WTC11 (cell line): ENCODE measurements at regions not wholly inside any gene's neighbourhood (a gene's known extent, or its start where the extent isn't known, plus 50 kb on each side); places are given as distances from the start of the nearest gene placed in this dataset.
"Not testable (repeated sequence)": the region's sequence is repeated elsewhere in the genome, so short reads cannot be mapped to it uniquely, and the experiment has no call there.

Source experiments
- ATAC-seq: fragments of 200-7000 bp; cut with Tn5 transposase; 2 replicates; pipeline ENCODE4 v1.10.0; 2021; ENCODE audit warnings: mild to moderate bottlenecking, moderate library complexity
- CTCF ChIA-PET: fragments of 300-600 bp; sonication (Branson Sonifier 250); formaldehyde crosslinking; loops from one replicate; lab custom pipeline; 2021; ENCODE audit warnings: antibody characterized with exemption; lab: Charles Lee
- POLR2A ChIA-PET: fragments of 350-600 bp; sonication (Branson Sonifier 250); formaldehyde crosslinking; loops from one replicate; lab custom pipeline; 2021; ENCODE audit warnings: antibody characterized with exemption; lab: Charles Lee
- DNase-seq: peaks from one replicate; pipeline ENCODE4 v3.0.0; 2021; ENCODE audit warnings: low spot score
- H3K27ac Mint-ChIP-seq: 2 replicates; pipeline ENCODE4 v1.8.0; 2021; ENCODE audit warnings: mixed read lengths
- H3K27me3 Mint-ChIP-seq: 2 replicates; pipeline ENCODE4 v1.8.0; 2021; ENCODE audit warnings: low read depth, mild to moderate bottlenecking, moderate library complexity, mixed read lengths
- H3K36me3 Mint-ChIP-seq: 2 replicates; pipeline ENCODE4 v1.8.0; 2021; ENCODE audit warnings: mixed read lengths
- H3K4me1 Mint-ChIP-seq: 2 replicates; pipeline ENCODE4 v1.8.0; 2022; ENCODE audit warnings: mixed read lengths
- H3K4me3 Mint-ChIP-seq: 2 replicates; pipeline ENCODE4 v1.8.0; 2021; ENCODE audit warnings: mild to moderate bottlenecking, moderate library complexity, mixed read lengths
- H3K9me3 Mint-ChIP-seq: 2 replicates; pipeline ENCODE4 v1.8.0; 2021; ENCODE audit warnings: mixed read lengths
- ATF1 ChIP-seq: sonication (generic); formaldehyde crosslinking; IDR thresholded peaks from 2 replicates; pipeline ENCODE4 v1.8.1; 2023; ENCODE audit warnings: mild to moderate bottlenecking, moderate library complexity, missing genetic modification reagents
- ESRRA ChIP-seq: sonication (generic); formaldehyde crosslinking; IDR thresholded peaks from 2 replicates; pipeline ENCODE4 v1.8.1; 2022; ENCODE audit warnings: mild to moderate bottlenecking, missing genetic modification reagents, borderline replicate concordance
- ETV6 ChIP-seq: sonication (generic); formaldehyde crosslinking; IDR thresholded peaks from 2 replicates; pipeline ENCODE4 v1.8.1; 2022; ENCODE audit warnings: mild to moderate bottlenecking, missing genetic modification reagents
- MYBL2 ChIP-seq: sonication (generic); formaldehyde crosslinking; IDR thresholded peaks from 2 replicates; pipeline ENCODE4 v1.8.1; 2023; ENCODE audit warnings: mild to moderate bottlenecking, moderate library complexity, missing genetic modification reagents
- NR2C2 ChIP-seq: sonication (generic); formaldehyde crosslinking; IDR thresholded peaks from 2 replicates; pipeline ENCODE4 v1.8.0; 2022; ENCODE audit warnings: mild to moderate bottlenecking, missing genetic modification reagents
- NR3C1 ChIP-seq: sonication (generic); formaldehyde crosslinking; conservative IDR thresholded peaks from 2 replicates; pipeline ENCODE4 v1.8.1; 2023; ENCODE audit warnings: low read depth, mild to moderate bottlenecking, missing genetic modification reagents
- SMAD3 ChIP-seq: sonication (generic); formaldehyde crosslinking; IDR thresholded peaks from 2 replicates; pipeline ENCODE4 v1.8.0; 2022; ENCODE audit warnings: missing genetic modification reagents, mild to moderate bottlenecking, borderline replicate concordance
- SMAD4 ChIP-seq: sonication (generic); formaldehyde crosslinking; IDR thresholded peaks from 2 replicates; pipeline ENCODE4 v1.8.0; 2022; ENCODE audit warnings: mild to moderate bottlenecking, missing genetic modification reagents
- TCF7 ChIP-seq: sonication (generic); formaldehyde crosslinking; IDR thresholded peaks from 2 replicates; pipeline ENCODE4 v1.8.0; 2022; ENCODE audit warnings: mild to moderate bottlenecking, low read depth, missing genetic modification reagents, moderate library complexity
- TF ChIP-seq, protein P1 (sequence below): sonication (generic); formaldehyde crosslinking; IDR thresholded peaks from 2 replicates; pipeline ENCODE4 v1.8.0; 2022; ENCODE audit warnings: mild to moderate bottlenecking, missing genetic modification reagents
- TF ChIP-seq, protein P2 (sequence below): fragments of 250-450 bp; sonication (Bioruptor Pico); IDR thresholded peaks from 2 replicates; pipeline ENCODE4 v1.8.0; 2021; ENCODE audit warnings: mild to moderate bottlenecking
- TF ChIP-seq, protein P3 (sequence below): sonication (generic); formaldehyde crosslinking; IDR thresholded peaks from 2 replicates; pipeline ENCODE4 v1.8.0; 2022; ENCODE audit warnings: missing genetic modification reagents
- TF ChIP-seq, protein P4 (sequence below): sonication (generic); formaldehyde crosslinking; IDR thresholded peaks from 2 replicates; pipeline ENCODE4 v1.8.1; 2022; ENCODE audit warnings: mild to moderate bottlenecking, missing genetic modification reagents, moderate library complexity, borderline replicate concordance
- TF ChIP-seq, protein P5 (sequence below): sonication (generic); formaldehyde crosslinking; IDR thresholded peaks from 2 replicates; pipeline ENCODE4 v1.8.1; 2022; ENCODE audit warnings: mild to moderate bottlenecking, moderate library complexity, missing genetic modification reagents
- TF ChIP-seq, protein P6 (sequence below): fragments of 250-450 bp; sonication (Bioruptor Pico); IDR thresholded peaks from 2 replicates; pipeline ENCODE4 v1.9.0; 2021; ENCODE audit warnings: mild to moderate bottlenecking, borderline replicate concordance

DNA sequence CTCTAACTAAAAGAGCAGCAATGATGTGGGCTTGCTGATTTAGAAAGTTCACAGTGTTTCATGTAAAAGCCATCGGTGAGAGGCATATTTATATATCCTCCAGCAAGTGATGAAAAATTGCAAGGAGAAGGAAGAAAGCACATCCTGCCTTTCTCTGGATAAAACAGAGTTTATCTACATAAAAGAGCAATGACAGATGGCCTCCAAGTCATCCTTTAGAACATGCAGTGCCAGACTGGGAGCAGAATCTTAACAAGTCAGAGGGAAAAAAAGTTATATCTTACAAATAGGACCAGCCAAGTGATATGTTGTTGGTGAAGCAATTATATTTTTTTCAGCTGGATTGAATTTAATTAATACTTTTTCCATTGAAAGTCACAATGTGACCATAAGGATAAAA lies 253.8 kb upstream of the MGMT start:
- DNase-seq (no peak), ATAC-seq (no peak)
- Mint-ChIP-seq H3K27me3 (no peaks in the 10 kb centered on the region), H3K27ac (no peak overlapping the region), H3K9me3 (no peaks in the 10 kb centered on the region), H3K36me3 (no peaks in the 10 kb centered on the region), H3K4me1 (no peaks in the 10 kb centered on the region), H3K4me3 (no peak overlapping the region)
- POLR2A ChIA-PET: no interaction called here
- TF ChIP-seq, protein P1, sequence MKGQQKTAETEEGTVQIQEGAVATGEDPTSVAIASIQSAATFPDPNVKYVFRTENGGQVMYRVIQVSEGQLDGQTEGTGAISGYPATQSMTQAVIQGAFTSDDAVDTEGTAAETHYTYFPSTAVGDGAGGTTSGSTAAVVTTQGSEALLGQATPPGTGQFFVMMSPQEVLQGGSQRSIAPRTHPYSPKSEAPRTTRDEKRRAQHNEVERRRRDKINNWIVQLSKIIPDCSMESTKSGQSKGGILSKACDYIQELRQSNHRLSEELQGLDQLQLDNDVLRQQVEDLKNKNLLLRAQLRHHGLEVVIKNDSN (CRISPR knock-in tag): no peak
- TF ChIP-seq, protein P2, sequence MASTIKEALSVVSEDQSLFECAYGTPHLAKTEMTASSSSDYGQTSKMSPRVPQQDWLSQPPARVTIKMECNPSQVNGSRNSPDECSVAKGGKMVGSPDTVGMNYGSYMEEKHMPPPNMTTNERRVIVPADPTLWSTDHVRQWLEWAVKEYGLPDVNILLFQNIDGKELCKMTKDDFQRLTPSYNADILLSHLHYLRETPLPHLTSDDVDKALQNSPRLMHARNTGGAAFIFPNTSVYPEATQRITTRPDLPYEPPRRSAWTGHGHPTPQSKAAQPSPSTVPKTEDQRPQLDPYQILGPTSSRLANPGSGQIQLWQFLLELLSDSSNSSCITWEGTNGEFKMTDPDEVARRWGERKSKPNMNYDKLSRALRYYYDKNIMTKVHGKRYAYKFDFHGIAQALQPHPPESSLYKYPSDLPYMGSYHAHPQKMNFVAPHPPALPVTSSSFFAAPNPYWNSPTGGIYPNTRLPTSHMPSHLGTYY (CRISPR knock-in tag): no peak
- TF ChIP-seq MYBL2 (CRISPR knock-in tag): no peak
- TF ChIP-seq NR2C2 (CRISPR knock-in tag): no peak
- no peak for TF ChIP-seq TCF7 (CRISPR knock-in tag)
- TF ChIP-seq ETV6 (CRISPR knock-in tag): no peak
- TF ChIP-seq ATF1 (CRISPR knock-in tag): no peak
- TF ChIP-seq, protein P3, sequence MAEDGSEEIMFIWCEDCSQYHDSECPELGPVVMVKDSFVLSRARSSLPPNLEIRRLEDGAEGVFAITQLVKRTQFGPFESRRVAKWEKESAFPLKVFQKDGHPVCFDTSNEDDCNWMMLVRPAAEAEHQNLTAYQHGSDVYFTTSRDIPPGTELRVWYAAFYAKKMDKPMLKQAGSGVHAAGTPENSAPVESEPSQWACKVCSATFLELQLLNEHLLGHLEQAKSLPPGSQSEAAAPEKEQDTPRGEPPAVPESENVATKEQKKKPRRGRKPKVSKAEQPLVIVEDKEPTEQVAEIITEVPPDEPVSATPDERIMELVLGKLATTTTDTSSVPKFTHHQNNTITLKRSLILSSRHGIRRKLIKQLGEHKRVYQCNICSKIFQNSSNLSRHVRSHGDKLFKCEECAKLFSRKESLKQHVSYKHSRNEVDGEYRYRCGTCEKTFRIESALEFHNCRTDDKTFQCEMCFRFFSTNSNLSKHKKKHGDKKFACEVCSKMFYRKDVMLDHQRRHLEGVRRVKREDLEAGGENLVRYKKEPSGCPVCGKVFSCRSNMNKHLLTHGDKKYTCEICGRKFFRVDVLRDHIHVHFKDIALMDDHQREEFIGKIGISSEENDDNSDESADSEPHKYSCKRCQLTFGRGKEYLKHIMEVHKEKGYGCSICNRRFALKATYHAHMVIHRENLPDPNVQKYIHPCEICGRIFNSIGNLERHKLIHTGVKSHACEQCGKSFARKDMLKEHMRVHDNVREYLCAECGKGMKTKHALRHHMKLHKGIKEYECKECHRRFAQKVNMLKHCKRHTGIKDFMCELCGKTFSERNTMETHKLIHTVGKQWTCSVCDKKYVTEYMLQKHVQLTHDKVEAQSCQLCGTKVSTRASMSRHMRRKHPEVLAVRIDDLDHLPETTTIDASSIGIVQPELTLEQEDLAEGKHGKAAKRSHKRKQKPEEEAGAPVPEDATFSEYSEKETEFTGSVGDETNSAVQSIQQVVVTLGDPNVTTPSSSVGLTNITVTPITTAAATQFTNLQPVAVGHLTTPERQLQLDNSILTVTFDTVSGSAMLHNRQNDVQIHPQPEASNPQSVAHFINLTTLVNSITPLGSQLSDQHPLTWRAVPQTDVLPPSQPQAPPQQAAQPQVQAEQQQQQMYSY: no peak
- TF ChIP-seq, protein P4, sequence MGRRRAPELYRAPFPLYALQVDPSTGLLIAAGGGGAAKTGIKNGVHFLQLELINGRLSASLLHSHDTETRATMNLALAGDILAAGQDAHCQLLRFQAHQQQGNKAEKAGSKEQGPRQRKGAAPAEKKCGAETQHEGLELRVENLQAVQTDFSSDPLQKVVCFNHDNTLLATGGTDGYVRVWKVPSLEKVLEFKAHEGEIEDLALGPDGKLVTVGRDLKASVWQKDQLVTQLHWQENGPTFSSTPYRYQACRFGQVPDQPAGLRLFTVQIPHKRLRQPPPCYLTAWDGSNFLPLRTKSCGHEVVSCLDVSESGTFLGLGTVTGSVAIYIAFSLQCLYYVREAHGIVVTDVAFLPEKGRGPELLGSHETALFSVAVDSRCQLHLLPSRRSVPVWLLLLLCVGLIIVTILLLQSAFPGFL (CRISPR knock-in tag): no peak
- CTCF ChIA-PET: no interaction called here

DNA sequence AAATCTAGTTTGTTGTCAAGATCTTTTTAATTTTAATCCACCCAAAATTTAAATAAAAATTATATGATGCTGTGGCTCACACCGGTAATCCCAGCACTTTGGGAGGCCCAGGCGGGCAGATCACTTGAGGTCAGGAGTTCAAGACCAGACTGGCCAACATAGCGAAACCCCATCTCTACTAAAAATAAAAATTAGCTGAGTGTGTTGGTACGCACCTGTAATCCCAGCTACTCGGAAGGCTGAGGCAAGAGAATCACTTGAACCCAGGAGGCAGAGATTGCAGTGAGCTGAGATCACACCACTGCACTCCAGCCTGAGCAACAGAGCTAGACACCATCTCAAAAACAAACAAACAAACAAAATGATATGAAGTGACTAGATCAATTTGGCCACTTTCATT lies 253.0 kb upstream of the MGMT start:
- CTCF ChIA-PET, DNase-seq, H3K36me3 Mint-ChIP-seq, POLR2A ChIA-PET, H3K27ac Mint-ChIP-seq, H3K4me1 Mint-ChIP-seq, H3K27me3 Mint-ChIP-seq, H3K9me3 Mint-ChIP-seq, H3K4me3 Mint-ChIP-seq, ATAC-seq: not testable (repeated sequence)

DNA sequence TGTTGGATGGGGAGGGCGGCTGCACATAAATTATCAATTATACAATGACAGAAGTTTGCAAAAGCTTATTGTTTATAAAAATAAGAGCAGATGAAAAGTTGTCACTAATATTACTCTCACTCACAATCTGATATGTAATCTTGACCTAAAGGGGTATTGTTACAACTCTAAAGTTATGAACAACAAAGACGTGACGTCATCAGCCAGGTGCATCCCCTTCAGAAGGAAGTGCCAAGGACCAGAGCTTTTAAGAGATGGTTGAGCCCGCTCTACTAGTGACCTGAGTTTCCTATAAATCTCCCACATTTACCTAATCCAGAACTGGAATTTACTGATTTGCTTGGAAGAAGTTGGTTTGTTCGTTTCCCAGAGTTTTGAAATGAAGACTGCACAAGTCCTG lies 247.7 kb upstream of the MGMT start:
- no peak overlapping the region for H3K4me3 Mint-ChIP-seq
- TF ChIP-seq SMAD3 (CRISPR knock-in tag): no peak
- no peak for TF ChIP-seq ESRRA
- TF ChIP-seq, protein P2 (CRISPR knock-in tag): no peak
- no peak for TF ChIP-seq SMAD4 (CRISPR knock-in tag)
- TF ChIP-seq ATF1 (CRISPR knock-in tag): no peak
- no peak for TF ChIP-seq NR3C1 (CRISPR knock-in tag)
- TF ChIP-seq, protein P5, sequence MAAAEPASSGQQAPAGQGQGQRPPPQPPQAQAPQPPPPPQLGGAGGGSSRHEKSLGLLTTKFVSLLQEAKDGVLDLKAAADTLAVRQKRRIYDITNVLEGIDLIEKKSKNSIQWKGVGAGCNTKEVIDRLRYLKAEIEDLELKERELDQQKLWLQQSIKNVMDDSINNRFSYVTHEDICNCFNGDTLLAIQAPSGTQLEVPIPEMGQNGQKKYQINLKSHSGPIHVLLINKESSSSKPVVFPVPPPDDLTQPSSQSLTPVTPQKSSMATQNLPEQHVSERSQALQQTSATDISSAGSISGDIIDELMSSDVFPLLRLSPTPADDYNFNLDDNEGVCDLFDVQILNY (CRISPR knock-in tag): no peak
- TF ChIP-seq, protein P6, sequence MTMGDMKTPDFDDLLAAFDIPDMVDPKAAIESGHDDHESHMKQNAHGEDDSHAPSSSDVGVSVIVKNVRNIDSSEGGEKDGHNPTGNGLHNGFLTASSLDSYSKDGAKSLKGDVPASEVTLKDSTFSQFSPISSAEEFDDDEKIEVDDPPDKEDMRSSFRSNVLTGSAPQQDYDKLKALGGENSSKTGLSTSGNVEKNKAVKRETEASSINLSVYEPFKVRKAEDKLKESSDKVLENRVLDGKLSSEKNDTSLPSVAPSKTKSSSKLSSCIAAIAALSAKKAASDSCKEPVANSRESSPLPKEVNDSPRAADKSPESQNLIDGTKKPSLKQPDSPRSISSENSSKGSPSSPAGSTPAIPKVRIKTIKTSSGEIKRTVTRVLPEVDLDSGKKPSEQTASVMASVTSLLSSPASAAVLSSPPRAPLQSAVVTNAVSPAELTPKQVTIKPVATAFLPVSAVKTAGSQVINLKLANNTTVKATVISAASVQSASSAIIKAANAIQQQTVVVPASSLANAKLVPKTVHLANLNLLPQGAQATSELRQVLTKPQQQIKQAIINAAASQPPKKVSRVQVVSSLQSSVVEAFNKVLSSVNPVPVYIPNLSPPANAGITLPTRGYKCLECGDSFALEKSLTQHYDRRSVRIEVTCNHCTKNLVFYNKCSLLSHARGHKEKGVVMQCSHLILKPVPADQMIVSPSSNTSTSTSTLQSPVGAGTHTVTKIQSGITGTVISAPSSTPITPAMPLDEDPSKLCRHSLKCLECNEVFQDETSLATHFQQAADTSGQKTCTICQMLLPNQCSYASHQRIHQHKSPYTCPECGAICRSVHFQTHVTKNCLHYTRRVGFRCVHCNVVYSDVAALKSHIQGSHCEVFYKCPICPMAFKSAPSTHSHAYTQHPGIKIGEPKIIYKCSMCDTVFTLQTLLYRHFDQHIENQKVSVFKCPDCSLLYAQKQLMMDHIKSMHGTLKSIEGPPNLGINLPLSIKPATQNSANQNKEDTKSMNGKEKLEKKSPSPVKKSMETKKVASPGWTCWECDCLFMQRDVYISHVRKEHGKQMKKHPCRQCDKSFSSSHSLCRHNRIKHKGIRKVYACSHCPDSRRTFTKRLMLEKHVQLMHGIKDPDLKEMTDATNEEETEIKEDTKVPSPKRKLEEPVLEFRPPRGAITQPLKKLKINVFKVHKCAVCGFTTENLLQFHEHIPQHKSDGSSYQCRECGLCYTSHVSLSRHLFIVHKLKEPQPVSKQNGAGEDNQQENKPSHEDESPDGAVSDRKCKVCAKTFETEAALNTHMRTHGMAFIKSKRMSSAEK (CRISPR knock-in tag): no peak

More for the DNA sequence above, 247.7 kb upstream of the MGMT start:
- no peak for DNase-seq
- Mint-ChIP-seq H3K27me3 (no peaks in the 10 kb centered on the region; the same call in 1 of the 2 replicates), H3K4me1 (0 out of 2 replicates have a peak, but pooled peaks cover 10% of the 10 kb centered on the region), H3K36me3 (no peaks in the 10 kb centered on the region), H3K9me3 (no peaks in the 10 kb centered on the region), H3K27ac (no peak overlapping the region)
- ChIA-PET CTCF (no interaction called here), POLR2A (no interaction called here)
- ATAC-seq: no peak
